ENCODE measurements at regions not wholly inside any gene's neighbourhood (a gene's known extent, or its start where the extent isn't known, plus 50 kb on each side); places are given as distances from the start of the nearest gene placed in this dataset.

DNA sequence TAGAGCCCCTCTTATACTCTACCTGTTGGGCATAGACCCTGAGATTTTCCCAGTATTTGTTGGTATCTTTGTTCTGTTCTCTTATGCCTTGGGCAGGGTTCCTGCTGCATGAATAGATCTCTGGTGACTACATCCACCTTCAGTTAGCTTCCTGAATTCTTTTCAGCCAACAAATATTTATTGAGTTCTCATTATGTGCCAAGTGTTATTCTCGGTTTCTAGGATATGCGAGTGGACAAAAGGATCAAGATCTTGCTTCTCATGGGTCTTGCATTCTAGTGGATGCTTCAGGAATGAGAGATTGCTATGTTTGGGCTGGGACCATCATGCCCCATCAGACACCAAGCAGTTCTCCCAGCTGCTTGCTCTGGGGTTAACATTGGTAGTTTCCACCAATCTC, 340.0 kb downstream of the METTL15 start:
- no peak for DNase-seq

DNA sequence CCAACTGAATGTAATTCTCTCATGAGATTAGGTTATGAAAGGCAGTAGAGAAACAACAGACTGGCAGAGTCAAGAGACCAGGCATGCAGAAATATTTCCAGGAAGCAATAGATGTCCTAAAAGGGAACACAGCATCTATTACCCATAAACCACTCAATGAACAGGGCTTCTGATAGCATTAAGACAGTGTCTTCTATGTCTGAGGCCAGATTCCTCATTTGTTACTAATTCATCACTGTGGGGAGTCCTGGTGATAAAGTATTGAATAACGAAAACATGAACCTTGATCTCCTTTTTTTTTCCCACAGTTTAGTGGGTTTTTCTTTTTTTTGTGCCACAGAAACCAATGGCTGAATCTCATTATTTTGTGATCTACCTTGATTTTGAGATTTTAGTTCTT, 339.0 kb downstream of the METTL15 start:
- DNase-seq = no peak

GRCh38 chr11:28442131-28442530, 333.9 kb downstream of the METTL15 start:
- DNase-seq = no peak

DNA sequence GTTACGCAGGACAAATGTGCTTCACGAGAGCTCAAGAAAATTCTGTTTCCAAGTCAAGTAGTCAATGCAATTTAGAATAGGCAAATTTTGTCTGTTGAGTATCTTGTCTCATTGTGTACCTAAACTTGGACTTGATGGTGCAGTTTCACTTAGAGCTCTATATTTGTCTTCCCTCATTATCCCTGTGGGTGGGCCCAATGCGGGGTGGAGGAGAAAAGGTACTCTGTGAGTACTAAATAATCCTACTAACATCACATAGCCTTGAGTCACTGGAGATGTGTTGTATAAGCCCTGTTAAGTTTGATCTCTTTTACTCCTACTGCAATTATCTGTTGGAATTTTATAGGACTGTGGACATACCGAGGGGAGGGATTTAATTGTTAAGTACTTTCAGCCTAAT, 331.2 kb downstream of the METTL15 start:
- no peak for DNase-seq

GRCh38 chr11:28420099-28420498, 311.9 kb downstream of the METTL15 start:
- no peak for DNase-seq

DNA sequence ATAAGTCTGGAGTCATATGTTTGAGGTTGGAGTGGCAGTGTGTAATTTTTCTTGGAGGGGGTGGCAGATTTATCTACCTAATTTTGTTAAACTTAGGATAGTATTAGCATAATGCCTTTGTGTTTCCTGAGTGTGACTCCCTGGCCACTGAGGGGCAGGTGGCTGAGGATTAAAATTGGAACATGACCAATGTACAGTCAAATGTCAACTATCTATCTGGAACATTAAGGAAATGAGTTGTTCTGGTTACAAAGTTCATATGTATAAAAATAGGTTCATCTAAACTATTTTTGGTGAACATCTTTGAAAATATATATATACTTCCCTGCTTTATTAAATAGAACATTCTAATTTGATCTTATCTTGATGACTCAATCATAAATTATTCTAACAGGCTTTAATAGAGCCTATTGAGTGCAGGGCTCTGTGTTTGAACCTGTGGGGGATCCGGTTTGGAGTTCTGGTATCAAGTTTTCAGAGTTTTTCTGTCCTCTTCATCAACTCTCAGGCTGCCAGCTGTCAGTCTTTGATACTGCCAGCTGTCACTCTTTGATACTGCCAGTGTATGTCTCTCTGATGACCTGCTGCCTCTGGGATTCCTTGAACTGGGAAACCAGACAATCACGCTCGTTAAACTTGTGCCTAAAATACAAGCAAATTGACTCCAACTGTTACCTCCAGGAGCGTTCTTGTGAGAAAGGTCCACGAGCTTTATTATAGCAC, 309.6 kb downstream of the METTL15 start:
- no peak for DNase-seq

GRCh38 chr11:28412029-28412428, 303.8 kb downstream of the METTL15 start:
- DNase-seq = no peak

GRCh38 chr11:28401446-28401845, 293.3 kb downstream of the METTL15 start:
- DNase-seq = no peak

DNA sequence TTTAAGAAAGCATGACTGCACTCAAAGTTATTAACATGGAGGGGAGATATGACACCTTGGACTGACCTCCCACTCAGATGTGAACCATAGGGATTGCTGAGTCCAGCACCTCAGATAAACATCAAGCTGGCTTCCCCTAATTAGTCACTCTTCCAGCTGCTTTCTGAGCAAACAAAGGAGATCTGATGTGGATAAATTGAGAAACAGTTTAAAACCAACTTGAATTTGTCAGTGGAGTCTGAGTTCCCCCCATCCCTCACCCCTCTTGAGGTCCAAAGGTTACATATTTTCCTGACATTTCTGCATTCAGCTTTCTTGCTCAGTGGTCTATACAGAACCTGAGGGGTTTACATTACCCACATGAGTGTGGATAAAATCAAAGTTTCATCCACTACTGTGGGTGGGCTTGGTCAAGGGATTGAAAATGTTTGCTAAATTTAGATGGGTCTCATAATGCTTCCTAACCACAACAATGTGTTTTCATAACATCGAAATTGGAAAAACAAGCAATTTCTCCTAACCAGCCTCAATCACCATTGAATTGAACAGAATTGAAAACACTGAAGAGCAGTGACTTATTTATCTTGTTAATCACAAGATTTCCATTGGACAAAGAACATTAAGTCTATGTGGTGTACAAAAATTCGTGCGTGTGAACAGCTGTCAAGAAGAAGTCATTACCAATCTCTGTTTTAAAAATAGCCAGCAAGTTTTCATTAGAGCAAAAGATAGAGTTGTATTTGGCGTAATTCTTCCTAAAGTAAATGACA, 292.3 kb downstream of the METTL15 start:
- DNase-seq = no peak

GRCh38 chr11:28393348-28393747, 285.2 kb downstream of the METTL15 start:
- no peak for DNase-seq

- DNase-seq = no peak
Measured at GRCh38 chr11:28384418-28384817, 276.2 kb downstream of the METTL15 start.

DNA sequence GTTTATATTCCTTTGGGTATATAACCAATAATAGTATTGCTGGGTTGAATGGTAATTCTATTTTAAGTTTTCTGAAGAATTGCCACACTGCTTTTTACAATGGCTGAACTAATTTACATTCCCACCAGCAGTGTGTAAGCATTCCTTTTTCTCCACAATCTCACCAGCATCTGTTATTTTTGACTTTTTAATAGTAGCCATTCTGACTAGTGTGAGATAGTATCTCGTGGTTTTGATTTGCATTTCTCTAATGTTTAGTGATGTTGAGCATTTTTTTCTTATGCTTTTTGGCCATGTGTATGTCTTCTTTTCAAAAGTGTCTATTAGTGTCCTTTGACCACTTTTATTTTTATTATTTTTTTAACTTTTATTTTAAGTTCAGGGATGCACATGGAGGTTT, 275.3 kb downstream of the METTL15 start:
- DNase-seq = no peak
